PC-3 (cell line): ENCODE measurements at regions not wholly inside any gene's neighbourhood (a gene's known extent, or its start where the extent isn't known, plus 50 kb on each side); places are given as distances from the start of the nearest gene placed in this dataset.

Experiments
- ATAC-seq: fragments of 200-7000 bp; cut with Tn5 transposase; 2 replicates; pipeline ENCODE4 v1.9.1; 2020; ENCODE audit warnings: mild to moderate bottlenecking, moderate library complexity
- BruUV-seq: library from RNA; stranded (reverse); fragments of 400-500 nt; replicated peaks from 2 replicates; lab custom pipeline; 2021; lab: Mats Ljungman, UMichigan
- CTCF ChIA-PET: fragments of 300-600 bp; sonication (Branson Sonifier 250); formaldehyde crosslinking; loops from one replicate; lab custom pipeline; 2022; ENCODE audit warnings: antibody characterized with exemption; lab: Charles Lee
- POLR2A ChIA-PET: fragments of 300-600 bp; sonication (Branson Sonifier 250); formaldehyde crosslinking; loops from one replicate; lab custom pipeline; 2022; ENCODE audit warnings: antibody characterized with exemption; ENCODE audit not compliant: unreplicated experiment; lab: Charles Lee
- DNase-seq: peaks from one replicate; pipeline ENCODE4 v3.0.0-alpha.2; 2015
- H2AFZ ChIP-seq: fragments of 300-600 bp; sonication (generic); 2 replicates; pipeline ENCODE4 v1.6.0; 2016; ENCODE audit warnings: antibody characterized with exemption, low read length
- H3F3A ChIP-seq: fragments of 300-600 bp; sonication (generic); one replicate; pipeline ENCODE4 v1.6.0; 2017; ENCODE audit warnings: antibody characterized with exemption, low read length, control low read depth, mild to moderate bottlenecking; ENCODE audit not compliant: unreplicated experiment
- H3K27ac ChIP-seq: fragments of 300-600 bp; sonication (generic); 2 replicates; pipeline ENCODE4 v1.5.1; 2016; ENCODE audit warnings: mild to moderate bottlenecking, low read length
- H3K27me3 ChIP-seq: fragments of 300-600 bp; sonication (generic); 2 replicates; pipeline ENCODE4 v1.6.1; 2016; ENCODE audit warnings: low read length, mixed read lengths
- H3K36me3 ChIP-seq: fragments of 300-600 bp; sonication (generic); 2 replicates; pipeline ENCODE4 v1.6.1; 2016; ENCODE audit warnings: low read depth, mixed run types, low read length, mixed read lengths
- H3K4me1 ChIP-seq: fragments of 300-600 bp; sonication (generic); 2 replicates; pipeline ENCODE4 v1.5.1; 2016; ENCODE audit warnings: low read length; ENCODE audit not compliant: insufficient read depth
- H3K4me2 ChIP-seq: fragments of 300-600 bp; sonication (generic); 2 replicates; pipeline ENCODE4 v1.6.0; 2016; ENCODE audit warnings: low read length
- H3K4me3 ChIP-seq: fragments of 300-600 bp; sonication (generic); 2 replicates; pipeline ENCODE4 v1.5.1; 2016; ENCODE audit warnings: mild to moderate bottlenecking, low read length, mixed read lengths
- H3K79me2 ChIP-seq: fragments of 300-600 bp; sonication (generic); 2 replicates; pipeline ENCODE4 v1.6.1; 2017; ENCODE audit warnings: low read length, mixed read lengths
- H3K9ac ChIP-seq: fragments of 300-600 bp; sonication (generic); 2 replicates; pipeline ENCODE4 v1.6.0; 2016; ENCODE audit warnings: mild to moderate bottlenecking, low read length
- H3K9me2 ChIP-seq: fragments of 300-600 bp; sonication (generic); replicated peaks from 2 replicates; pipeline ENCODE4 v1.6.1; 2016; ENCODE audit warnings: mixed run types, low read length, mixed read lengths
- H3K9me3 ChIP-seq: fragments of 300-600 bp; sonication (generic); 2 replicates; pipeline ENCODE4 v1.6.1; 2016; ENCODE audit warnings: low read length, mixed read lengths
- H4K20me1 ChIP-seq: fragments of 300-600 bp; sonication (generic); 2 replicates; pipeline ENCODE4 v1.6.1; 2016; ENCODE audit warnings: low read length, mixed read lengths
- CTCF ChIP-seq: fragments of 300-600 bp; sonication (generic); conservative IDR thresholded peaks from 2 replicates; pipeline ENCODE4 v1.5.1; 2017; ENCODE audit warnings: antibody characterized with exemption, low read depth, mild to moderate bottlenecking, low read length
- EZH2 ChIP-seq: fragments of 300-600 bp; sonication (generic); IDR thresholded peaks from one replicate; pipeline ENCODE4 v1.6.1; 2017; ENCODE audit warnings: antibody characterized with exemption, mild to moderate bottlenecking, low read length; ENCODE audit not compliant: unreplicated experiment
- EZH2phosphoT487 ChIP-seq: fragments of 300-600 bp; sonication (generic); IDR thresholded peaks from 2 replicates; pipeline ENCODE4 v1.6.1; 2018; ENCODE audit warnings: mild to moderate bottlenecking, antibody characterized with exemption, low read length, borderline replicate concordance
- intact Hi-C: fragments of 100-400 bp; cut with micrococcal nuclease; formaldehyde crosslinking; loops from 2 replicates; pipeline ENCODE4 v1.9.0; 2023

GRCh38 chr14:58697930-58698642, 60.3 kb downstream of the DACT1 start:
- H3K9me2 ChIP-seq = no peaks in the 10 kb centered on the region
- DNase-seq (peak; percentile 40), ATAC-seq (no peak)
- no peaks in the 10 kb centered on the region for H3F3A ChIP-seq
- intact Hi-C loops = no loop called here
- H3K9ac ChIP-seq = no peak overlapping the region
- ChIA-PET CTCF (no interaction called here), POLR2A (no interaction called here)
- no peaks in the 10 kb centered on the region for H3K79me2 ChIP-seq
- no TSS peak for BruUV-seq
- no peak overlapping the region for H3K4me3 ChIP-seq
- no peaks in the 10 kb centered on the region for H4K20me1 ChIP-seq
- H3K4me1 ChIP-seq = no peaks in the 10 kb centered on the region
- H3K4me2 ChIP-seq = no peak overlapping the region
- H3K27ac ChIP-seq = no peak overlapping the region
- TF ChIP-seq EZH2phosphoT487 (no peak), EZH2 (no peak)
- peaks cover 69% of the 10 kb centered on the region for H3K27me3 ChIP-seq
- H3K9me3 ChIP-seq = no peaks in the 10 kb centered on the region
- H3K36me3 ChIP-seq = no peaks in the 10 kb centered on the region
- H2AFZ ChIP-seq = no peak overlapping the region

GRCh38 chr14:58699681-58700205, 62.0 kb downstream of the DACT1 start:
- Histone ChIP-seq H3K27ac (no peak overlapping the region), H2AFZ (no peak overlapping the region), H3K9me3 (no peaks in the 10 kb centered on the region), H3K9ac (no peak overlapping the region), H3K9me2 (no peaks in the 10 kb centered on the region), H3F3A (no peaks in the 10 kb centered on the region), H3K4me2 (no peak overlapping the region), H4K20me1 (no peaks in the 10 kb centered on the region), H3K27me3 (peaks cover 73% of the 10 kb centered on the region), H3K79me2 (no peaks in the 10 kb centered on the region), H3K4me3 (no peak overlapping the region), H3K36me3 (no peaks in the 10 kb centered on the region), H3K4me1 (no peaks in the 10 kb centered on the region)
- CTCF ChIA-PET = no interaction called here
- ATAC-seq (no peak), DNase-seq (no peak)
- BruUV-seq = no TSS peak
- TF ChIP-seq EZH2 (no peak), CTCF (no peak), EZH2phosphoT487 (no peak)
- intact Hi-C loops = no loop called here
- POLR2A ChIA-PET = no interaction called here

GRCh38 chr14:58701156-58701555, 63.4 kb downstream of the DACT1 start:
- POLR2A ChIA-PET = no interaction called here
- TF ChIP-seq CTCF (no peak), EZH2phosphoT487 (no peak), EZH2 (no peak)
- CTCF ChIA-PET = no interaction called here

More at GRCh38 chr14:58701156-58701555, 63.4 kb downstream of the DACT1 start:
- Histone ChIP-seq H3K4me1 (no peaks in the 10 kb centered on the region), H3K27ac (no peak overlapping the region), H3K27me3 (peaks cover 78% of the 10 kb centered on the region), H3F3A (no peaks in the 10 kb centered on the region), H4K20me1 (no peaks in the 10 kb centered on the region), H2AFZ (no peak overlapping the region), H3K9me2 (no peaks in the 10 kb centered on the region), H3K9ac (no peak overlapping the region), H3K36me3 (no peaks in the 10 kb centered on the region), H3K79me2 (no peaks in the 10 kb centered on the region), H3K9me3 (no peaks in the 10 kb centered on the region), H3K4me3 (no peak overlapping the region), H3K4me2 (no peak overlapping the region)
- DNase-seq = no peak
- BruUV-seq = no TSS peak
- no peak for ATAC-seq
- intact Hi-C loops = no loop called here
